ENCODE measurements at regions not wholly inside any gene's neighbourhood (a gene's known extent, or its start where the extent isn't known, plus 50 kb on each side); places are given as distances from the start of the nearest gene placed in this dataset.
"Not testable (repeated sequence)": the region's sequence is repeated elsewhere in the genome, so short reads cannot be mapped to it uniquely, and the experiment has no call there.

DNA sequence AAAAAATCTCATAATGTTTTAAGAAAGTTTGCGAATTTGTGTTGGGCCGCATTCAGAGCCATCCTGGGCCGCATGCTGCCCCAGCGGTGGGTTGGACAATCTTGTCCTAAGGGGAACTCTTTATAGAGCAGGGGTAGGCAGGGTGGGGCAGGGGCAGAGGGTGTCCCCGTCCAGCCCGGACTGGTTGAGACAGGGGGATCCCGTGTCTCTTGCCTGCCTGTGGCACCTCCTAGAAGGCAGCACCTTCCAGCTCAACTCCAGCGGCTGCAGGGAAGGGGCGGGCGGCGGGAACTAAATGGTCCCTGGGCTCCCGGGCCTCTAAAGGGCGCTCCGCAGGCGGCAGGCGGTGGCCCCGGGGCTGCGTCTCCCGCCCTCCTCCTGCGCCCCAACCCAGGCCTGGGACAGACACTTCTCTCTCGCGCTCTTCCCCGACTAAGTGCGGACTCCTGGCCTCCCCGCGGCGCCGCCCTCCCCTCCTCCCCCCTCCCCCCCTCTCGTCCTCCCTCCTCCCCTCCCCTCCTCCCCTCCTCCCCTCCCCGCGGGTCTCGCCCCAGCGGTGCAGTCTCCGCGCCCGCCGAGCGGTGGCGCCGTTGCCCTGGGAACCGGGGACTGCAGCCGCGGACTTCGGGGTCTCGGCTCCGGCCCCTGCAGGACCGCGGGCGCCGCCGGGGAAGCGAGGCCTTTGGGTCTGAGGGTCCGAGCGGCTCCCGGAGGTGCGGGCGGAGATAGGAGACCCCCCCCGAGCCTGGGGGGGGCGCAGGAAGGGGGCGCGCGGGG, 132.6 kb downstream of the MRPL36 start:
- no peak for DNase-seq

GRCh38 chr5:1666221-1666620, 133.4 kb downstream of the MRPL36 start:
- DNase-seq: no peak

DNA sequence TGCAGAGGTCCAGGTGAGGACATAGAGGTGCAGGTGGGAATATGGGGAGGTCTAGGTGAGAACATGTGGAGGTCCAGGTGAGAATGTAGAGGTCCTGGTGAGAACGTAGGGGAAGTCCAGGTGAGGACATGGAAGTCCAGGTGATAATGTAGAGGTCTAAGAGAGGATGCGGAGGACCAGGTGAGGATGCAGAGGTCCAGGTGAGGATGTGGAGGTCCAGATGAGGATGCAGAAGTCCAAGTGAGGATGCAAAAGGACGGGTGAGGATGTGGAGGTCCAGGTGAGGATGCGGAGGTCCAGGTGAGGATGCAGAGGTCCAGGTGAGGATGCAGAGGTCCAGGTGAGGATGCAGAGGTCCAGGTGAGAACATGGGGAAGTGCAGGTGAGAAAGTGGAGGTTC, 133.8 kb downstream of the MRPL36 start:
- DNase-seq: no peak

DNA sequence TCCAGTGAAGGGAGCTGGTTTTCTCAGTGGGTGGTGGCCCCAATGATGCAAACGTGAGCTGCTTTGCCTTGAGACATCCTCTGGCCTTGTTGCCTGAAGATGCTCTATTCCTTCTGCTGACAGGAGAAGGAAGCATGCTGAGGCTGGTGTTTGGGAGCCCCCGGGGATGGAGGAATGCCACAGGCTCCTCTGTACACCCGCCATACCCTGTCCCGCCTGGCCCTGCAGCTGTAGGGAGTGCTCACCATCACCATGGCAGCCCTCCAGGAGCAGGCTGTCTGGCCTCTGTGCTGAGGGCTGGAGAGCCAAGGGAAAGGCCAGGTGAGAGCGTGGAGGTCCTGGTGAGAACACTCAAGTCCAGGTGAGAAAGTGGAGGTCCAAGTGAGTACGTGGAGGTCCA, 134.4 kb downstream of the MRPL36 start:
- no peak for DNase-seq

- DNase-seq: no peak
These were observed 136.5 kb downstream of the MRPL36 start for GRCh38 chr5:1663186-1663585.

DNA sequence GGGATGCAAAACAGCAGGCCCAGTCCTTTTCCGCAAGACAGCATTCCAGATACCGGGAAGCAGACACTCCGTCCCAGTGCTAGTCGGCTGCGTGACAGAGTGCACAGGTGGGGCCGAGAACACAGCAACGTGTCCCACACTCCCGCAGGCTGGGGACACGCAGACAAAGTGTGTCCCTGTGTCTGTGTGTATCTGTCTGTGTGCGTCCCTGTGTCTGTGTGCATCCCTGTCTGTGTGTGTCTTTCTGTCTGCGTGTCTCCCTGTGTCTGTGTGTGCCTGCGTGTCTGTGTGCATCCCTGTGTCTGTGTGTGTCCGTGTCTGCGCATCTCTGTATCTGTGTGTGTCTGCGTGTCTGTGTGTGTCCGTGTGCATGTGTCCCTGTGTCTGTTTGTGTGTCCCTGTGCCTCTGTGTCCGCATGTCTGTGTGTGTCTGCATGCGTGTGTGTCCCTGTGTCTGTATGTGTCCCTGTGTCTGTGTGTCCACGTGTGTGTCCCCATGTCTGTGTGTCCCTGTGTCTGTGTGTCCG, 137.0 kb downstream of the MRPL36 start:
- no peak for DNase-seq

DNA sequence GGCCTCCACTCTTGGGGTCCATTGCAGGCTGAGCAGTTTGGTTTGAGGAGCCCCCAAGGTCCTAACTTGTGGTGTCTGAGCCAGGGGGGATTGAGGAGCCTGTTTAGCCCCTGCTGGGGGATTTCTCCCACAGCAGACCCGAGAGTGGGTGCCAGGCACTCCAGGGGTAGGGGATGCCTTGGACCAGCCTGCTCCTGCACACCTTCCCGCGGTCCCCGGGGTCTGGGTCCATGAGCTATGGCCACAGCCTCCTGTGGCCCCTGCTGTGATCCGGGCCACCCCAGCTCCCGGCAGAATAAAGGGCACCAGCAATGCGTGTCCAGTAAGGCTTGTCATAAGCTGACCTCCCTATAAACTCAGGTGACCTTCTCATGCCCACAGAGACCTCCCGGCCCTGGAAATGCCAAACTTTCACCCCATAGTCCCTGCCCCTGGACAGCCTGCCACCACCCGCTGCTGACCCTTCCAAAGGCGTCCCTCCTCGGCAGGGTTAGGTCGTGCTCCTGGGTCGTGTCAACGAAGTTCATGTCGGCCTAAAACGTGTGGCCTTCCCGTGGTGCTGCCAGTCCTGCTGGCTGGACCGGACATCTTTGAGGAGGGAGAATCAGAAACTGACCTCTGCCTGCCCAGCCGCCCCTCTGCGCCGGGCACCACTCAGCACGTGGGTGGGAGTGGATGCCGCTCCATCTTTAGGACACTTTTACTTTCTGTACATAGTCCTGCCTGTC, 137.6 kb downstream of the MRPL36 start:
- DNase-seq: no peak

- no peak for DNase-seq
These were observed 137.6 kb upstream of the LPCAT1 start for GRCh38 chr5:1661311-1661710.

GRCh38 chr5:1660511-1660910, 136.8 kb upstream of the LPCAT1 start:
- no peak for DNase-seq

- DNase-seq: no peak
These were observed 136.2 kb upstream of the LPCAT1 start for GRCh38 chr5:1660001-1660400.

DNA sequence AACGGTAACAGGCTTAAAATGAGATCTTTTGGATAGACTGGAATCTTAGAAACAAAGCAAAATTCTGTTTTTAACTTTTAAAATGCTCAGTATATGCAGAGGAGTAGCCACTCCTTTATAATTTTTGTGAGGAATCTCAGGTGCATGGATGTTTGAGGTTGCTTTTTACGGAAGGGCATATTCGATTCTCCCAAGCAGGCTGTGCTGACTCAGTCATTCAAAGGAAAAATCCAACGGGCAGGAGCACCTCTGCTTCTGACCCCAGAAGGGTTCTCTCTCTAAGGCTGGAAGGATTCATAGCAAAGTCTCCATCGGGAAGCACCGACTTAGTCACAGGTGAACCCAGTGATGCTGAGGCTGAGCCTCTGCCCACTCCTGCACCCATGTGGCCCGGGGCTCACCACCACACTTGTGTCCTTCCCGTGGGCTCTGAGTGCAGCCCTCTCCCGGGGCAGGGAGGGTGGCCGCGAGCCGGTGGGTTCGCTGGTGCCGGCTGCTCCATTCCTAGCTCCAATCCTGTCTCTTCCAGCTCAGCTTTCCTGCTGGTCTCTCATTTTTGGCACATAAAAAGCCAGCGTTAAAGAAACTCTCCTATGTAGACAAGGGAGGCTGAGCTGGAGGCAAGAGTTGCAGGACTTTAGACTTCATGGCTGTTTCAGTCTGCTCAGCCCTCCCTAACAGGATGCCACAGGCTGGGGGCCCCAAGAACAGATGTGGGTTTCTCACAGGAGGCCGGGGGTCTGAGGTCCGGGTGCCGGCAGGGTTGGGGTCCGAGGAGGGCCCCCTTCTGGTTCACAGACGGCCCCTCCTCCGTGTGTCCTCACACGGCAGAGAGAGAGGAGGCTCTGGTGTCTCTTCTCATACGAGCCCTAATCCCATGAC, 135.6 kb upstream of the LPCAT1 start:
- no peak for DNase-seq

DNA sequence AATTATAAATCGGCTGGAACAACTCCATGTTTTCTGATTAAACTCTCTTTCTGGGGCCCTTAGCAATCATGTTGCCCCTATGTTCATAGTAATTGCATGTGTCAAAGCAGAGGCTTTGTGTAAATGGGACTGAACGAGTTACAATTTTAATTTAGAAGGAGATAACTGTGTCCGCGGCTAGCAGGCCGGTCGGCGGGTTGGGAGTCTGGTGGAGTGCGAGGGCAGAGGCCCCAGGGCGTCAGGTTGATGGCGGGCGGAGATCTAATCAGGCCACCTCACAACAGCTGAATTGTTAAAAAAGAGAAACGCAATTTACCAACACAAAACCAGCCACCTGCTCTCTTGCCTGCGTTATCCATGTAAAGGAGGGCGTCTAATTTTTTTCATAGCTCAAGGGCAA, 134.9 kb upstream of the LPCAT1 start:
- DNase-seq: no peak

GRCh38 chr5:1657161-1657741, 133.5 kb upstream of the LPCAT1 start:
- DNase-seq: no peak

- no peak for DNase-seq
These were observed 132.7 kb upstream of the LPCAT1 start for GRCh38 chr5:1656271-1656975.

DNA sequence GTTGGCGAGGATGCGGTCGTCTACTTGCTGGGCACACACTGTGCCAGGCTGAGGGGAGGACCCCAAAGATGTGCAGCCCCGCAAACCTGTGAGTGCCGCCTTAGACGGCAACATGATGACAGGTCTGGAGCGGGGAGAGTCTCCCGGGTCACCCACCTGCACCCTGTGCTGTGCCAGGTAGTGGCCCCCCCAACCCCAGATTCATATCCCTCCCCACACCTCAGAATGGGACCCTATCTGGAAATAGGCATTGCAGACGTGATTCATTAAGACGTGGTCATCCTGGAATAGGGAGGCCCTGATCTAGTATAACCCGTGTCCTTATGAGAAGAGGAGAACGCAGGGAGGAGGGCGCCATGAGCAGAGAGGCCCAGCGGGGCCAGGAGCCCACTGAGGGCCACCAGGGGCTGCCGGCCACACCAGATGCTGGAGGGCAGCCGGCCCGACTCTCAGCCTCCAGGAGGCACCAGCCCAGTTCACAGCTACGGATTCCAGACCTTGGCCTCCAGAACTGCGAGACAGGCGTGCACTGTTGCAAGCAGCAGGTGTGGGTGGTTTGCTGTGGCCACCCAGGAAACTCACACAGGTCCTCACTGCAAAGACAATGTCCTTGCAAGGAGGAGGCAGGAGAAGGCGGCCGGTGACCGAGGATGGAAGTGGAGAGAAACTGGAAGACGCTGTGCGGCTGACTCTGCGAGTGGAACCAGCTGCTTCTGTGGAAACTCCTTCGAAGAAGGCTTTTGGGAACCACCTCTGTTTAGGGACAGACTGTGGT, 131.9 kb upstream of the LPCAT1 start:
- DNase-seq: no peak

DNA sequence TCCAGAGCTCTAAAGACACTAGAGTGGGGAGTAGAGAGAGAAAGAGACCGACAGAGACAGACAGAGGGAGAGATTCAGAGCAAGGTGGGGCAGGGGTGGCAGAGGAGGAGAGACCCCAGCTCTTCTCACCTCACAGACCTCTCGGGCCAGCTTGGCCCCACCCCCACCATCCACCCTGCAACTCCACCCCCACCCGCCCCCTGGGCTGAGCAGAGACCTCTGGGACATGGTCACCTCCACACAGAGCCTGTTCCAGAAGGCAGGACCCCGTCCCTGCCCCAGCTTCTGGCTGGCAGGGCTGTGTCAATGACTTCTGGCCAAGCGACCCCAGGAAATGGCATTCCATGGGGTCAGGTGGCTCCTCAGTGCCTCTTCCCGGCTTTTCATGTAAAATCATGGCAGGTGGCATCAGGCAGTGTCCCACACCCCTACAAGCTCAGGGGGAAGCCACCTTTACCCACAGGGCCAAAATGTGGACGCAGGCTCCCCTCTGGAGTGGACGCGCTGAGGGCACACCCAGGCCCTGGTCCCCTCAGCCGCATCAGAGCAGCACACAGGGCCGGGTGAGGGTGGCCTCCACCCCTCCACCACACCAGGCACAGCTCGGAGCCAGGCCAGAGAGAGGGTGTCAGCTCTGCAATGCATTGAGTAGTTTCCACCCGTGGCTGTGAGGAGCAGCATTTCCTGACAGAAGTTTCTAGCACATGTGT, 131.2 kb upstream of the LPCAT1 start:
- no peak for DNase-seq

- DNase-seq: not testable (repeated sequence)
These were observed 130.2 kb upstream of the LPCAT1 start for GRCh38 chr5:1653698-1654651.

GRCh38 chr5:1652873-1653697, 129.3 kb upstream of the LPCAT1 start:
- no peak for DNase-seq

All from NCI-H1048 (cell line).